ENCODE measurements at regions not wholly inside any gene's neighbourhood (a gene's known extent, or its start where the extent isn't known, plus 50 kb on each side); places are given as distances from the start of the nearest gene placed in this dataset.
"Not testable (repeated sequence)": the region's sequence is repeated elsewhere in the genome, so short reads cannot be mapped to it uniquely, and the experiment has no call there.

GRCh38 chr6:68128211-68128610, 506.9 kb upstream of the ADGRB3 start:
- no peaks in the 10 kb centered on the region for H3K36me3 Mint-ChIP-seq (ENCODE audit: insufficient read depth, unreplicated experiment)
- H3K9me3 Mint-ChIP-seq (ENCODE audit: low read depth, unreplicated experiment), result peaks cover 15% of the 10 kb centered on the region
- no peaks in the 10 kb centered on the region for H3K27me3 Mint-ChIP-seq (ENCODE audit: unreplicated experiment)
- no peak overlapping the region for H3K27ac Mint-ChIP-seq (ENCODE audit: unreplicated experiment)
- no TSS peak for BruUV-seq (replicated peaks)
- CTCF ChIA-PET, result no interaction called here
- intact Hi-C loops (cut with micrococcal nuclease; ENCODE audit: unreplicated experiment), result no loop called here
- H3K4me3 Mint-ChIP-seq (ENCODE audit: low read depth, unreplicated experiment), result no peak overlapping the region
- no peaks in the 10 kb centered on the region for H3K4me1 Mint-ChIP-seq (ENCODE audit: low read depth, unreplicated experiment)
- no peak for DNase-seq
- TF ChIP-seq CTCF (IDR thresholded peaks at IDR 0.05; ENCODE audit: unreplicated experiment), result no peak

GRCh38 chr6:68127074-68127473, 508.0 kb upstream of the ADGRB3 start:
- no peak overlapping the region for H3K4me3 Mint-ChIP-seq (ENCODE audit: low read depth, unreplicated experiment)
- CTCF ChIA-PET, result no interaction called here
- no peaks in the 10 kb centered on the region for H3K36me3 Mint-ChIP-seq (ENCODE audit: insufficient read depth, unreplicated experiment)
- no peak for TF ChIP-seq CTCF (IDR thresholded peaks at IDR 0.05; ENCODE audit: unreplicated experiment)
- DNase-seq, result no peak
- intact Hi-C loops (cut with micrococcal nuclease; ENCODE audit: unreplicated experiment), result no loop called here
- H3K27ac Mint-ChIP-seq (ENCODE audit: unreplicated experiment), result no peak overlapping the region
- H3K27me3 Mint-ChIP-seq (ENCODE audit: unreplicated experiment), result no peaks in the 10 kb centered on the region
- BruUV-seq (replicated peaks), result no TSS peak
- no peaks in the 10 kb centered on the region for H3K4me1 Mint-ChIP-seq (ENCODE audit: low read depth, unreplicated experiment)
- peaks cover 15% of the 10 kb centered on the region for H3K9me3 Mint-ChIP-seq (ENCODE audit: low read depth, unreplicated experiment)

GRCh38 chr6:68126089-68126749, 508.9 kb upstream of the ADGRB3 start:
- DNase-seq, result no peak
- Mint-ChIP-seq H3K27me3 (ENCODE audit: unreplicated experiment) (no peaks in the 10 kb centered on the region), H3K36me3 (ENCODE audit: insufficient read depth, unreplicated experiment) (no peaks in the 10 kb centered on the region), H3K27ac (ENCODE audit: unreplicated experiment) (no peak overlapping the region), H3K4me1 (ENCODE audit: low read depth, unreplicated experiment) (no peaks in the 10 kb centered on the region), H3K9me3 (ENCODE audit: low read depth, unreplicated experiment) (peaks cover 13% of the 10 kb centered on the region), H3K4me3 (ENCODE audit: low read depth, unreplicated experiment) (no peak overlapping the region)
- intact Hi-C loops (cut with micrococcal nuclease; ENCODE audit: unreplicated experiment), result no loop called here
- TF ChIP-seq CTCF (IDR thresholded peaks at IDR 0.05; ENCODE audit: unreplicated experiment), result no peak
- no TSS peak for BruUV-seq (replicated peaks)
- CTCF ChIA-PET, result no interaction called here

GRCh38 chr6:68122975-68123374, 512.1 kb upstream of the ADGRB3 start:
- DNase-seq; H3K27ac Mint-ChIP-seq (ENCODE audit: unreplicated experiment); H3K36me3 Mint-ChIP-seq (ENCODE audit: insufficient read depth, unreplicated experiment); CTCF ChIA-PET; BruUV-seq (replicated peaks); H3K4me1 Mint-ChIP-seq (ENCODE audit: low read depth, unreplicated experiment); H3K9me3 Mint-ChIP-seq (ENCODE audit: low read depth, unreplicated experiment); H3K27me3 Mint-ChIP-seq (ENCODE audit: unreplicated experiment); intact Hi-C loops (cut with micrococcal nuclease; ENCODE audit: unreplicated experiment); H3K4me3 Mint-ChIP-seq (ENCODE audit: low read depth, unreplicated experiment): not testable (repeated sequence)

GRCh38 chr6:68122032-68122431, 513.0 kb upstream of the ADGRB3 start:
- intact Hi-C loops (cut with micrococcal nuclease; ENCODE audit: unreplicated experiment), result no loop called here
- no peaks in the 10 kb centered on the region for H3K27me3 Mint-ChIP-seq (ENCODE audit: unreplicated experiment)
- no TSS peak for BruUV-seq (replicated peaks)
- no peak overlapping the region for H3K4me3 Mint-ChIP-seq (ENCODE audit: low read depth, unreplicated experiment)
- H3K4me1 Mint-ChIP-seq (ENCODE audit: low read depth, unreplicated experiment), result no peaks in the 10 kb centered on the region
- H3K36me3 Mint-ChIP-seq (ENCODE audit: insufficient read depth, unreplicated experiment), result no peaks in the 10 kb centered on the region
- no peaks in the 10 kb centered on the region for H3K9me3 Mint-ChIP-seq (ENCODE audit: low read depth, unreplicated experiment)
- no peak for DNase-seq
- H3K27ac Mint-ChIP-seq (ENCODE audit: unreplicated experiment), result no peak overlapping the region
- CTCF ChIA-PET, result no interaction called here
- TF ChIP-seq CTCF (IDR thresholded peaks at IDR 0.05; ENCODE audit: unreplicated experiment), result no peak

GRCh38 chr6:68120954-68121353, 514.1 kb upstream of the ADGRB3 start:
- H3K4me1 Mint-ChIP-seq (ENCODE audit: low read depth, unreplicated experiment); CTCF ChIA-PET; H3K36me3 Mint-ChIP-seq (ENCODE audit: insufficient read depth, unreplicated experiment); DNase-seq; H3K4me3 Mint-ChIP-seq (ENCODE audit: low read depth, unreplicated experiment); H3K9me3 Mint-ChIP-seq (ENCODE audit: low read depth, unreplicated experiment); intact Hi-C loops (cut with micrococcal nuclease; ENCODE audit: unreplicated experiment); BruUV-seq (replicated peaks); H3K27me3 Mint-ChIP-seq (ENCODE audit: unreplicated experiment); H3K27ac Mint-ChIP-seq (ENCODE audit: unreplicated experiment): not testable (repeated sequence)

All from Calu3 (cell line).